Mesothelial cell of epicardium (in vitro differentiated cells): ENCODE measurements at regions not wholly inside any gene's neighbourhood (a gene's known extent, or its start where the extent isn't known, plus 50 kb on each side); places are given as distances from the start of the nearest gene placed in this dataset.

Source experiments
- DNase-seq, 2 experiments: peaks; one replicate each; pipeline ENCODE4 v3.0.0; 2021; ENCODE audit warnings: low spot score in 2 of 2; ENCODE audit not compliant: unreplicated experiment in 2 of 2
- H3K27ac Mint-ChIP-seq: 2 replicates; pipeline ENCODE4 v1.8.0; 2021; ENCODE audit warnings: mixed read lengths
- H3K27me3 Mint-ChIP-seq: 2 replicates; pipeline ENCODE4 v1.8.0; 2021; ENCODE audit warnings: low read depth, mixed read lengths
- H3K36me3 Mint-ChIP-seq: 2 replicates; pipeline ENCODE4 v1.8.0; 2021; ENCODE audit warnings: mixed read lengths
- H3K4me1 Mint-ChIP-seq: 2 replicates; pipeline ENCODE4 v1.8.0; 2021; ENCODE audit warnings: mixed read lengths
- H3K4me3 Mint-ChIP-seq: 2 replicates; pipeline ENCODE4 v1.8.0; 2021; ENCODE audit warnings: mild to moderate bottlenecking, moderate library complexity, mixed read lengths
- H3K9me3 Mint-ChIP-seq: 2 replicates; pipeline ENCODE4 v1.8.0; 2021; ENCODE audit warnings: mixed read lengths
- TF ChIP-seq, protein P1 (sequence below): fragments of 200-600 bp; sonication (generic); IDR thresholded peaks from one replicate; pipeline ENCODE4 v1.5.0; 2021; ENCODE audit warnings: antibody characterized with exemption; ENCODE audit not compliant: unreplicated experiment

DNA sequence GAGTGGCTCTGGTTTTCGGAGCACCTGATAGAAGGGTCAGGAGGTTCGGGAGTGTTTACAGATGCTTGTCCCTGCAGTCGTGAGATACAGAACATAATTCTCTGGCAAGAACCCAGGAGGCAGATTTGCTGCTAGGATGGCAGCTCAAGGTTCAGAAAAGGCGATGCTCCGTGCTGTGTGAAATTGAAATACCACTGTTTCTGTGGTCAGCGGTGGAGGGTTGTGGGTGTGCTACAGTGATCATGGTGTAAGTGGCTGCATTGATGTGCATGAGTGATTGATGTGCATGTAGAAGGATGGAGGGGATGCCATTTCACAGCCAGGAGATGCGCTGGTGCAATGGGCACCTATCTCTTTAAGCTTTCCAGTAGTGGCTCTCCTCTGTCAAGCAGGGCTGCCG, 322.1 kb downstream of the GALR1 start:
- DNase-seq, result no peak
- no peaks in the 10 kb centered on the region for H3K4me1 Mint-ChIP-seq
- no peak overlapping the region for H3K4me3 Mint-ChIP-seq
- H3K27me3 Mint-ChIP-seq, result no peaks in the 10 kb centered on the region
- TF ChIP-seq, protein P1, sequence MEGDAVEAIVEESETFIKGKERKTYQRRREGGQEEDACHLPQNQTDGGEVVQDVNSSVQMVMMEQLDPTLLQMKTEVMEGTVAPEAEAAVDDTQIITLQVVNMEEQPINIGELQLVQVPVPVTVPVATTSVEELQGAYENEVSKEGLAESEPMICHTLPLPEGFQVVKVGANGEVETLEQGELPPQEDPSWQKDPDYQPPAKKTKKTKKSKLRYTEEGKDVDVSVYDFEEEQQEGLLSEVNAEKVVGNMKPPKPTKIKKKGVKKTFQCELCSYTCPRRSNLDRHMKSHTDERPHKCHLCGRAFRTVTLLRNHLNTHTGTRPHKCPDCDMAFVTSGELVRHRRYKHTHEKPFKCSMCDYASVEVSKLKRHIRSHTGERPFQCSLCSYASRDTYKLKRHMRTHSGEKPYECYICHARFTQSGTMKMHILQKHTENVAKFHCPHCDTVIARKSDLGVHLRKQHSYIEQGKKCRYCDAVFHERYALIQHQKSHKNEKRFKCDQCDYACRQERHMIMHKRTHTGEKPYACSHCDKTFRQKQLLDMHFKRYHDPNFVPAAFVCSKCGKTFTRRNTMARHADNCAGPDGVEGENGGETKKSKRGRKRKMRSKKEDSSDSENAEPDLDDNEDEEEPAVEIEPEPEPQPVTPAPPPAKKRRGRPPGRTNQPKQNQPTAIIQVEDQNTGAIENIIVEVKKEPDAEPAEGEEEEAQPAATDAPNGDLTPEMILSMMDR, result no peak
- H3K36me3 Mint-ChIP-seq, result no peaks in the 10 kb centered on the region
- no peak overlapping the region for H3K27ac Mint-ChIP-seq
- H3K9me3 Mint-ChIP-seq, result peaks cover 70% of the 10 kb centered on the region

DNA sequence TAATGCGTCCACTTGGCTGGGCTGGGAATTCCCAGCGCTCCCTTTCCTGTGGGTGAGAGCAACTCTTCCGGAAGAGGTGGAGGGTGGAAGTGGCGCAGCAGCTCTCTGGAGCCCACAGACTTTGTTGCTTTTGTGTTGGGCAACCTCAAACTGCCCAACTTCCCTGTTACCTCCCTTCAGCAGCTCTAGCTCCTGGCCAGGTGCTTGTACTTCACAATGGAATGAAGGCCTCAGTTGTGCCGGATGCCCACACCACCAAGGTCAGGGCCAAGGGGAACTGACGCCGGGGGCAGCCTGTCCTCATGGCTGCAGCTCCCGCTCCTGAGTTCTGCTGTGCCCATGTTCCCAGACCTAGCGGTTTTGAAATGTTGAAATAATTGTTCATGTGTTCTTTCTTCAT, 322.9 kb downstream of the GALR1 start:
- no peak for DNase-seq
- Mint-ChIP-seq H3K9me3 (peaks cover 71% of the 10 kb centered on the region), H3K4me3 (no peak overlapping the region), H3K27ac (no peak overlapping the region), H3K4me1 (no peaks in the 10 kb centered on the region), H3K27me3 (no peaks in the 10 kb centered on the region), H3K36me3 (peaks cover 2% of the 10 kb centered on the region)
- TF ChIP-seq, protein P1, result no peak

DNA sequence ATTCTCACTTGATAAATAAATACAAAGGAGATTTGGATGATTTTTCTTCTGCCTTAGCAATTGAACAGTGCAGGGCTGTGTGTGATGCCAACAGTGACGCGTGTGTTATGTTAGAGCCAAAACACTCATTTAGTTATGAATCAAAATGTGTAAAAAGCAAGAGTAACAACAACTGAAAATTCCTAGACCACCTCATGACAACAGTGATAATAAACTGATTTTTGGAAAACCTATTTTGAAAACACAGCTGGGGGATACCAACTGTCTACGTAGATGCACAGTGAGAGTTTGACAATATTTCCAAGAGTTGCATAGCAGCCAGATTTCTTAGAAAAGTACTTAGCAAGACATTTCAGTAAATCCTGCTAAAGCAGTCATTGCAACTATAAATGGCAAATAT, 323.9 kb downstream of the GALR1 start:
- no peak overlapping the region for H3K27ac Mint-ChIP-seq
- peaks cover 60% of the 10 kb centered on the region for H3K9me3 Mint-ChIP-seq
- H3K4me3 Mint-ChIP-seq, result no peak overlapping the region
- DNase-seq, result no peak
- no peaks in the 10 kb centered on the region for H3K27me3 Mint-ChIP-seq
- no peaks in the 10 kb centered on the region for H3K4me1 Mint-ChIP-seq
- TF ChIP-seq, protein P1, result no peak
- H3K36me3 Mint-ChIP-seq, result peaks cover 2% of the 10 kb centered on the region

DNA sequence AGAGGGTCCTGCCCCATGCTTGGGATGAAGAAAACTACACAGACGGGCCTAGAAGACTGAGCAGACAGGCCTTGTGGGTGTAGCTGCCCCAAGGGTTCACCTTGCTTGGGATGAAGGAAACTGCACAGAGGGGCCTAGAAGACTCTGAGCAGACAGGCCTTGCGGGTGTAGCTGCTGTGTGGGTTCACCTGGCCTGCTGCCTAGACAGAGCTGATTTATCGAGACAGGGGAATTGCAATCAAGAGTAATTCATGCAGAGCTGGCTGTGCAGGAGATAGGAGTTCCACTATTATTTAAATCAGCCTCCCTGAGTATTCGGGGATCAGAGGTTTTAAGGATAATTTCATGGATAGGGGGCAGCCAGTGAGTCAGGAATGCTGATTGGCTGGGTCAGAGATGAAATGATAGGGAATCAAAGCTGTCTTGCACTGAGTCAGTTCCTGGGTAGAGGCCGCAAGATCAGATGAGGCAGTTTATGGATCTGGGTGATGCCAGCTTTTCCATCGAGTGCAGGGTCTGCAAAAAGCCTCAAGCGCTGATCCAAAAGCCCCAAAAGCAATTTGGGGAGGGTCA, 341.4 kb downstream of the GALR1 start:
- Mint-ChIP-seq H3K4me3 (no peak overlapping the region), H3K27ac (no peak overlapping the region), H3K27me3 (no peaks in the 10 kb centered on the region), H3K36me3 (no peaks in the 10 kb centered on the region), H3K4me1 (peaks cover 11% of the 10 kb centered on the region), H3K9me3 (peaks cover 12% of the 10 kb centered on the region)
- DNase-seq, result no peak
- TF ChIP-seq, protein P1, result no peak

DNA sequence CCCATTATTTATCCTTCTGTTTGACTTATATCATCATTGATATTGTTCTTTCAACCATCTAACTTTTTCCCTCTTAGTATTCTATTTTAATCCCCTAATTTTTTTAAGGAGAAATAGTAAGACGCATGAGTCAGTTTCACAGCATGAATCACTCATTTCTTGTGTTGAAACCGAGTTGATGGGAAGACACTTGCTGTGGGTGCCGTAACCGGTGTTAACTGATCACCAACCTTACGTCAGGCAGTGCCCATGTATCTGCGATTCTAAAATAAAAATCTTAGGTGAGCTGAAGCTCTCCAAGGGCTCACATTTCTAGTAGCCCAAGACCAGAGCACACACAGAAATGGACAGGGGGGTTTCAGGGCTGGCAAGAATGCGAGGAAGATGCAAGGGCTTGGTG, 348.1 kb downstream of the GALR1 start:
- DNase-seq, result no peak
- H3K4me1 Mint-ChIP-seq, result no peaks in the 10 kb centered on the region
- no peaks in the 10 kb centered on the region for H3K27me3 Mint-ChIP-seq
- H3K27ac Mint-ChIP-seq, result no peak overlapping the region
- H3K4me3 Mint-ChIP-seq, result no peak overlapping the region
- H3K9me3 Mint-ChIP-seq, result no peaks in the 10 kb centered on the region
- H3K36me3 Mint-ChIP-seq, result no peaks in the 10 kb centered on the region
- TF ChIP-seq, protein P1, result no peak

DNA sequence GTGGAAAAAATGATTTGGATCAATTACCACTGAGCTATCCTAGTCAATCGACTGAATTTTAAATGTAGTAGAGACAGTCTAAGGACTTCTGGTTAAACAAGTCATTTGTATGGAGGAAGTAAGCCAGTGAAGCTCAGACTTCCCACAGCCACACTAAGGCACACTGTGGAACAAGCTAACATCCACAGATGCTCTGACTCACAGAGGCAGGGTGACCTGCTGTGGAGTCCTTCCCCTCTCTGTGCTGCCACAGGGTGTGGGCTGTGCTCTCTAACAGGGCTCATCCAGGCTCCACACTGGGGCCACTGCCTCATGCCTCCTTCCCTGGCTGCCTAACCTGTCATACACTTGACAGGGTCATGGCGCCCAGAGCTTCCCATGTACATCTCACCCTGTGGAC, 351.0 kb downstream of the GALR1 start:
- no peaks in the 10 kb centered on the region for H3K27me3 Mint-ChIP-seq
- DNase-seq, result no peak
- H3K4me3 Mint-ChIP-seq, result no peak overlapping the region
- H3K4me1 Mint-ChIP-seq, result no peaks in the 10 kb centered on the region
- peaks cover 4% of the 10 kb centered on the region for H3K9me3 Mint-ChIP-seq
- H3K27ac Mint-ChIP-seq, result no peak overlapping the region
- TF ChIP-seq, protein P1, result no peak
- H3K36me3 Mint-ChIP-seq, result no peaks in the 10 kb centered on the region
